GM18499 (cell line): ENCODE measurements at regions not wholly inside any gene's neighbourhood (a gene's known extent, or its start where the extent isn't known, plus 50 kb on each side); places are given as distances from the start of the nearest gene placed in this dataset.

Source experiments
- ATAC-seq: cut with Tn5 transposase; IDR thresholded peaks from one replicate; pipeline ENCODE4 v1.9.1; 2021; ENCODE audit warnings: moderate number of reproducible peaks; ENCODE audit not compliant: insufficient read depth, unreplicated experiment

DNA sequence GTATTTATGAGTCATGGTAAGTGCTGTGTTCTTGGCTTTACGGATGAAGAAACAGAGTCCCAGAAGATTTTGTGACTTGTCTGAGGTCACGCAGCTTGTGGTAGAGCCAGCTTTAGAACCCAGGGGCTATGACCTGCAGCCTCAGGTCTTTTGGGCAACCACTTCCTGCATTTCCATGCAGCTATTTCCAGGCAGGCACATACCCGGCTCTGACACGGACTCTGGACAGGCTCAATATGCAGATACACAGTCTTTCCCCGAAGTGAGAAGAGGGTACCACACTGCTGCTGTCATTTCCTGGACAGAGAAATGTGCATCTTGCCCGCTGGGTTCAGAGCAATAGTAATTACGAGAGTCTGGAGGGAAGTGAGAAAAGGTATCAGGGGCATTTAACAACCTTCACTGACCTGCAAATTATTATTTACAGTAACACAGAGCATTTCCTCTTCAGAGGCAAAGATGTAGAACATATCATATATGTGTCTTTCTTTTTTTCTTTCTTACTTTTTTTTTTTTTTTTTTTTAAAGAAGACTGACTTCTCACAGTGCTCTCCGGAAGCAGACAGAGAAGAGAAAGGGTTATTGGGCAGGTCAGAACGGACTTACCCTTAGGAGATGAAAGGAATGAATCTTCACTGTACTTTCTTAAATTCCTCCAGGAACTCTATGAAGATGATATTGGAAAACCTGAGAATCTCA, 185.1 kb downstream of the CLIC5 start:
- ATAC-seq: peak; percentile 90

DNA sequence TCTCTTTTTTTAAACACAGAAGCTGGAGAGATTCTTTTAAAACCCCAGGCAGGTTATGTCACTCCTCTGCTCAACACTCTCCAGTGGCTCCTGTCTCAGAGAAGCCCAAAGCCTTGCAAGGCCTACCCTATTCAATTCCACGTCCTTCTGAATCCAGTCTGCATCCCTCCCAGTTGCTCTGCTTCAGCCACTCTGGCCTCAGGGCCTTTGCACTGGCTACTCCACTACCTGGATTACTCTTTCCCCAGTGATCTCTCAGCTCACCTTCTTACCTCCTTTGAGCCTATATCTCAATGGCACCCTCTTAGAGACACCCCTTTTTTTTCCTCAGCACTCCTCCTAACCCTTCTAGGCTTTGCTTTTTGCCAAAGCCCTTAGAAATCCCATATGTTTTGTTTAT, 185.8 kb downstream of the CLIC5 start:
- ATAC-seq: no peak

DNA sequence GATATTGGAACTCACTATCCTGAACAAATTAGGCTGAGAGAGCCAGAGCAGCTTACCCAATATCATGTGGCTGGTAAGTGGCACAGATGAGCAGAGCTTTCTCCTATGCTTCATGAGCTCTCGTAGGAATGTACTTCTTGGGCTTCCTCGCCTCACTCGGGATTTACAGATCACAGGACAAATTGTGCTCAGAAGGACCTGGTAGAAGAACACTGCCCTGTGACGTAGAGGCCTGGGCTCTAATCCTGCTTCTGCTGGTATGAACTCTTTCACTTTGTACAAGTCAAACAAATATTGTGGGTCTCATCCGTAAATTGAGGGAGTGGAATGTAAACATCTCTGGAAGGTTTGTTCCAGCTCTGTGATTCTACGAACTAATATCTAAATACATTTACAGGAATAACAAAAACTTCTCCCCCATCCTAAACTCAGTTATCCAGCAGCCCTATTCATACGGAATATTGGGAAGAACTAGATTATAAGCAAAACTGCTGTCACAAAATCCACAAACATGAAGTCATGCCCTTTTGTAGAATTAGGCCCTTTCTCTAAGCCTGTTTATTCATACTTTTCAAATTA, 187.6 kb downstream of the CLIC5 start:
- no peak for ATAC-seq

DNA sequence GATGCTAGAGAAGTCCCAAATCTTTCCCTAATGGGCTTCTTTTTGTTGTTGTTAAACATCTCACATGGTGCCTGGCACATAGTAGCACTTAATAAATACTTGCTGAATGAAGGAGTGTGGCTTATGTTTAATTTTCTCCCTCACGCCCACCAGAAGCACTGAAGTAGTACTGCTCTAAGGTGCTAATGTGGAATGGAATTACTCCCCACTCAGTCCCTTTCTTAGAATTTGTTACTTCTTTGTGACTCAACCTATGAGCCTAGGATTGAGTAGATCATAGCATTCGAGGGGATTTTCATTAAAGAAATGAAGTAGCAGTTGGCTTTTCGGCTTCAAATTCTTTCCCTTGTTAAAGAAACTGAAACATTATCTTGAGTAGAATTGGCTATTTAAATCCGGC, 192.8 kb downstream of the CLIC5 start:
- no peak for ATAC-seq

DNA sequence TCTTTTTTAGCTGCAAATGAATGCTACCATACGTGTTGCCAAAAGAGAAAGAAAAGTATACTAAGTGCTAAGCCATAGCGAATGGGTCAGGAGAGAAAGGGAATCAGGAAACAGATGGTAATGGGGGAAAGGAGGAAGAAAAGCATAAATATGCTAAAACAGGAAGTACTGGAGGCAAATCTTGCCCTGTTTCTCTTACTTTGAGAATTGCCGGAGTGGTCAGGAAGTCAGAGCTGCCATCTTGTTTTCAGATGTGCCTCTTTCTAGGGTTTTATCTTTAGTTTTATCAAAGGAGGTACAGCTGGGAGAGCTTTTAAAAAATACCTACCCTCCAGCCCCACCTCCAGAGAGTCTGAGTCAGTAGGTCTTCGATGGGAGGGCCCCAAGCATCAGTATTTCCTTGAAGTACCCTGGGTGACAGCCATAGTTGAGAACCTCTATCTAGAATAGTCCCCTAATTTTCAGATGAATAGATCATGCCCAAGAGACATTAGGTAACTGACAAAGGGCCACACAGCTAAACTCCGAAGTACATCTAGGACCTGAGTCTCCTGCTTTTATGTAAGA, 193.3 kb downstream of the CLIC5 start:
- ATAC-seq: no peak

DNA sequence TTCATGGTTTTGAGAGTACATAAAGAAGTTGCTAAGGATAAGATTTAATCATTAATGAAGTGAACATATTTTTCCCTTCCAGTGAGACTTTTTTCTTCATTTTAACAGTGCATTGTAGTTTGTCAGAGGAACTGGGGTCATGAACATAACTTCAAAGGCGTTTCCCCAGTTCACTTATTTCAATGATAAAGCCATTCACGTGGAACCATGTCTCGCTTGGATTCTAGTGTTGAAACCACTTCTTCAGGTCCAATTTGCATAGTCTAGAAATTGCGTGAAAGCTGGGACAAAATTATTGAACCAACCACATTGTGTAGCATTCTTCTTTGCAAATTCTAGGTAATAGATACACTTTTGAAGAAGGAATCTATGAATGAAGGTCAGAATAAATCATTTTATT, 197.0 kb downstream of the CLIC5 start:
- ATAC-seq: no peak

DNA sequence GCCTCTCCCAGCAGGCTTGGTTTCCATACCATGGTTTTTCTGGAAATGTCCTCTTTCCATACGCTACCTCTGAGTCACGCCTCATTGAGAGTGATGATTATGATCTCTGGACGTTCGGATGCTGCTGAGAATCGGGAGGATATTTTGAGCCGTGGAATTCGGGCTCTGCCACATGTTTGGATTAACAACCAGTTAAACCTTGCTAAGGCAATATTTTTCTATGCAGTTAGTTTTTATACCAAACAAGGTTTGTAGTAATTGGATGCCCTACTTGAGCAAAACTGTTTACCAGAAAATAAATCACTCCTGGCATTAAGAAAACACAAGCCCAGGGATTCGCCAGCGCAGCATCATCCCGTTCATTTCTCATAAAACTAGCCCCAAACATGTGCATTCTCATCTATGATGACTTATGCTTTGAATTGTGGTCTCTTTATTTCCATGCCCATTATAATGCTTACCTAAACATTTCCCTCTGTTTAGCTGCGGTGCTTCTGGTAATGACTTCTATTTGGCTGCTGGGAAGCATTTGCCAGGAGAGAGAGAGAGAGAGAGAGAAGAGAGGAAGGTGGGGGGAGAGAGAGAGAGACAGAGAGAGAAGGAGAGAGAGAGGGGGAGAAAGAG, 198.9 kb downstream of the CLIC5 start:
- ATAC-seq: no peak

DNA sequence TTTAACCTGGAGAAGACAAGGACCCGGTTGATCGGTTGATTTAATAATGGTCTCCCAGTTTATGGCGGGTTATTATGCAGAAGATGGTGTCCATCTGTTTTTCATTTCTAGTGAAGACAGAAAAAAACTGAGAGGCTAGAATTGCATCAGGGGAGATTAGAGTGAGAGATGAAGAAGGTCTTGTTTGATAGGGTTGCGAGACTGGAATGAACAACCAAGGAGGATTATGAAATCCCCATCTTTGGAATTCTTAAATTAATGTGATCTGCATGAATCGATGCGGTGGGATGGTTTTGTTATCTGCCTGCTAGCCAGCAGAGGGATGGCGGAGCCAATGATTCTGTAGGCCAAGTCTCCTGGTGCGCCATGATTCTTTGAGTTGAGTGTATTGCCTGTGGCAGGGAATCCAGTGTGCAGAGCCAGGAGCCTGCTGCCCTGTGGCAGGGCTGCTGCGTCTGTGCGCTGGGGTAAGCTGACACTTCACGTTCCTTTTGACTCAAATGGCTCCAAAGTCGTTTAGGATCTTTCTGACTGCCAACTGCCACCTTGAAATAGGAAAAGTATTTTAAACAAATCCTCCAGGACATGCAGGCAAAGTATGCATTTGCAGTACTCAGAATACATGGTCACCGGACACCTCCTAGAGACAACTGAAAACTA, 200.1 kb downstream of the CLIC5 start:
- ATAC-seq: no peak

DNA sequence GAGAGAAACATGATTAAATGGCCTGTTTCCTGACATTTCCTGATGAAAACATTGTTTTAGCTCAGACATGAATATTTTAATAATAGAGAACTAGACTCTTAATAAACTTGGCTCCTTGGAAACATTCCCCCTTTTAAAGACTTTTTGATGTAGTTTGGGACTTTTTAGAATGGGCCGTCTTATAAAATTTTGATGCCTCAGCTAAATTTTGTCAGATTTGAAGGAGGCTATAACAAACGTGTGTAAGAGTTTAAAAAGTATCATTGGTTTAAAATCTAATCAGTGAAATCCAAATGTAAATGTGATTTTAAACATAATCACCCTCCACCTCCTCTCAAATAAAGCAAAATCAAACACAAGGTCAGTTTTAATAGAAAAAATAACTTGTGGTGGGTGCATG, 200.9 kb downstream of the CLIC5 start:
- ATAC-seq: no peak

DNA sequence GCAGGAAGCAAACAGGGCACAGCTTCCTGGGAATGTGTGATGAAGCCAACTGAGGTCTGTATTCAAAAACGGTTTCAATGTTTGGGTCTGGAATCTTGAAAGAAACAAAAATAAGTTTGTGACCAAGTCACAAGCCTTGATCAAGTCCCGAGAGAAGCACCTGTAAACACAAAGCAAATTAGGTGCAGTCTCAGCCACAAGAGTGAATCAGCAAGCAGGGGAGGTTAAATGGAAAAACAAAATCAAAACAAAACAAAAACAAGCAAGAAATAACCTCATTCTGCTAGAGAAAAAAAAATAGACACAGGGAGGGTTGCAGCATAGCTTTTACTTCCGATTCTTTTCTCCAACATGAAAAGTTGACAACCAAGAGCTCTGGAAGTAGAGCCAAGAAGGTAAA, 201.7 kb downstream of the CLIC5 start:
- peak; percentile 57 for ATAC-seq

DNA sequence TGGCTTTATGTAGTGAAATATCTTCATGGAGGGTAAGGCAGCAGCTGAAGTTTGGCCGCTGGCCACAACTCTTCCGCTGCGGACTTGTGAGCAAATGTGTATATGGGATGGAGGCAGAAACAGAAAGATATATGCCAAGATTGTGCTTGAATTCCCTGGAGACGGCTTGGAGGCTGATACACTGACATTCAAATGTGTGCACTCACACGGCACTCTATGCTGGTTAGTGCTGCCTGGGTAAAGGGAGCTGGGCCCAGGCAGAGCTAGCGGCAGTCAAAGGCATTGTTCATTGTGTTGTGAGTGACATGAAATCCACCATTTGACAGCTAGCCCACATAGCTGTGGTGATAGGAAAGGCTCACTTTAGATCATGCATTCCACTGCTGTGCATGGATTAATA, 202.7 kb downstream of the CLIC5 start:
- no peak for ATAC-seq

DNA sequence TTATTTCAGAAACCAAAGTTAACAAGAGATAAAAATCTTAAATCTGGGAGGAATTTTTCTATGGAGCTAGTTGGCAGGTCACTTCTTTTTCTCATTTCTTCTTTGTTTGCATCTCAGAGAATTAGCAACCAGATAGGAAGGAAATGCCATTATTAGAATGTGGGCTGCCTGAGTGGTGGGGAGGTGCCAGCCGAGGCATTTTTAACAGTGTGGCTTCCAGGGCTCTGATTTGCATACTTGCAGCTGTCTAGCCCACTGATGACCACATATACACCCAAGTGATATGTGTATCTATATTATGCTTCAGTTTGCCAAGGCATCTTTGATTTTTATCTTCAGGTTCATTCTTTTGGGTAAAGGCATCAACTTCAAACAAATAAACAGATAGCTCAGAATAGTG, 206.7 kb downstream of the CLIC5 start:
- no peak for ATAC-seq

DNA sequence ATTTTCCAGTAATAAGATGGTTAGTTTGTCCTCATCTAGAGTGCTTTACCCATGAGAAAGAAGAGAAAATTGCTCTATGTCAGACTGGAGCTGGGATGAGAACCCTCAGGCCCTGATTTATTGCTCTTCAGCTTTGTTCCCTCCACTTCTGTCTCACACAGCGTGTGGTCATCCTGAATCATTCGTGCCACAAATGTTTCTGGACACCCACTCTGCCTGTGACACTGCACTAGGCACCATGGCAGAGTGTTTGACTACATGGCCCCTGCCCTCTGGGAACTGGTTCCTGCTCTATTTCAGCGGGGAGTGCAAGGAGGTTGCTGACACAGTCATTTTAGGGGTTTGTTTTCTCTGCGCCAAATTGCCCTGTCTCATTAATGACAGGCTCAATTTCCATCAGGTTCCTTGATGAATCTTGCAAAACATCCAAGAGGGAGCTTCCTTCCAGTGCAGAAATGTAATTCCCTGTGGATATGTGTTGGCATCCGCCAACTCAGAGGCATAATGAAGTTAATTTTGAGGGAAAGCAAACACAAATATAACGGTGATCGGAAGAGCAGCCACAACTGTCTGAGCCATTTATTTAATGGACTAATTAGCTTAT, 207.5 kb downstream of the CLIC5 start:
- ATAC-seq: no peak

DNA sequence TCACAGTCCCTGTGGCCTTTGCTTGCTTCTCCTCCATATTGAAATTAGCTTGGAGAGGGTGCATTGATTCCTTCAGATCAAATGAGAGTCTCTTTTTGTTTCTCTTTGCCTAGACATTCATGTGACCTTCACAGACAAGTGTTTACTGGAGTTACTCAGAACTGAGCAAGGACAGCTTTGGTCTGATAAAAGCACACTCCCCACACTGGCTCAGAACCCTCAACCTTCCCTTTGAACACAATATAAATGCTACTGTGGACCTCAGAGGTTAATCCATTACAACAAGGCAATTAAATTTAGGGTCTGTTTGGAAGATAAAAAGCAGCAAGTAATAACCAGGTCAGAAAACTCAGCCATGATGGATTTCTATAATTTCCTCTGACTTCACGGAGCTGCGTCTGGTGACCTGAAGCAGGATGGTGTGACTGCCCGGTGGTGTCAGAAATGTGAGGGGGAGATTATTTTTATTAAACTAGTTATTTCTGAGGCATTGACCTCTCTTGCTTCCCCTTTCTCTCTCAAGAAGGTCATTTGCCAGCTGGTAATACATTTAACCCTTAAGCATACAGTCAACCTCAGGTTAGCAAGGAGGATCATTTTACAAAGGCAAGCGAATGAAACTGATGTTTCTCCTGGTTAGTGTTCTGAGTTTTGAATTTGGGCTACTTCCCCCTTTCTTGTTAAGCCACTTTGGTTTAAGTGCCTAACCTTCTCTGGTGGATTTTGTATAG, 208.2 kb downstream of the CLIC5 start:
- no peak for ATAC-seq

DNA sequence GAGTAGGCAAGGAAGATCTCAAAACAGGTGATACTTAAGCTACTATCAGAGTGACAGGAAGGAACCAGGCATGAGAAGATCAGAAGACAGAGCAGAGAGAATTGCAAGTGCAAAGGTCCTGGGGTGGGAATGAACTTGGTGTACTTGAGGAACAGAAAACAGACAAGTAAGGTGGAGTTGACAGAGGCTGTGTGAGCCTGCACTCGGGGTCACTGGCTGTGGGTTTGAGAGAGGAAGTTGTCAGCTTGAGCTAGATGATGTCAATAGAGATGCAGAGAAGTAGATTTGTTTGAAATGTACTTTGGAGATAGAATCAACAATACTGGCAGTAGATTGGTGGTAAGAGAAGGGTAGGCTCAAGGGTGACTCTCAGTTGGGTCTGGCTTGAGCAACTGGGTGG, 209.5 kb downstream of the CLIC5 start:
- no peak for ATAC-seq

DNA sequence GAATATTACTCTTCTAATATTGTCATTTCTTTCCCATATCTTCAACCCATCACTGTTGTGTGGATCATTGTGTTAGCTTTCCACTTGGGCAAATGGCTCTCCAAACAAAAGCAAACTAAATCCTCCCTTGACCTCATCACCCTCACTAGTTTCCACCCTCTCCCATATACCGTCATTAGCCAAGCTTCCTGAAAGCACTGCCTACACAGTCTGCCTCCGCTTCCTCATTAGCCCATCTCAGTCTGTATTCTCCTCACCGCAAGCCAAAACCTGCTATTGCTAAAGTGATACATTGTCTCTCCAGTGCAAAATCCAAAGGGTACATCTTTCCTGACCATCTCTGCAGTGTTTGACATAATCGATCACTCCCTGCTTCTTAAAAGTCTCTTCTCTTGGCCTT, 212.6 kb downstream of the CLIC5 start:
- no peak for ATAC-seq

DNA sequence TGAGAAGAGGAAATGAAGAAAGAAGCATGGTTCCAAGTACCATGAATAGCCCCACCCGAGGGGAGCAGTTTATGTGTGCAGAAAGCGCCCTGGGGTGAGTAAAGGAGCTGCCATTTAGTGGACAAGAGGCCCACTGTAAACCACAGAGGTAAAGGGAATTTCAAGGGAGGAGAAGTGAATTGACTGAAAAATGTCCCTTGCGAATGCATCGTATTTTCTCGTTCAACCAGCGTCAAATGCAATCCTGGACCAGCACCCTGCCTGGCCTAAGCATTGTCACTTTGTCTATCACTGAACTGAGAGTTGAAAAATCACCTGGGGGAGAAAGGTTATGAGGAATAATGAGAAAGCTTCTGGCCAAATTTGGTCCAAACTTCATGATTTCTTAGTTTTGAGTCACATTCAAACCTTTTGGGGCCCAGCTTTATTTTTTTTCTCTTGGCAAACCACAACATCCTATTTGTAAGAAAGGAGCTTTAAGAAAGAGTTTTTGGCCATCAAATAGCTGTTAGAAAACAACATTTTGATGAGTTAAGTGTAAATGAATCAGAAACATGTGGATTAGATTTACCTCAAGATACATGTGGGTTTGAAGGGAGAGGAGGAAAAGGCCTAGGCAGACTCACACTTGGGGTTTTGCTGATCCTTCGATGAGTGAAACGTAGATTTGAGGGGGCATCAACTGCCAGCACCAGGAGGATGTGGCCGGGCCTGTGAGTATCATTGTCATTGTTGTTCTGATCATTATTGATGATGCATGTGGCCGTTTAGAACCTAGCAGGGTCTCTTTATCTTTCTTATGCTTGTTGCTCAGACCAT, 214.0 kb downstream of the CLIC5 start:
- ATAC-seq: no peak

DNA sequence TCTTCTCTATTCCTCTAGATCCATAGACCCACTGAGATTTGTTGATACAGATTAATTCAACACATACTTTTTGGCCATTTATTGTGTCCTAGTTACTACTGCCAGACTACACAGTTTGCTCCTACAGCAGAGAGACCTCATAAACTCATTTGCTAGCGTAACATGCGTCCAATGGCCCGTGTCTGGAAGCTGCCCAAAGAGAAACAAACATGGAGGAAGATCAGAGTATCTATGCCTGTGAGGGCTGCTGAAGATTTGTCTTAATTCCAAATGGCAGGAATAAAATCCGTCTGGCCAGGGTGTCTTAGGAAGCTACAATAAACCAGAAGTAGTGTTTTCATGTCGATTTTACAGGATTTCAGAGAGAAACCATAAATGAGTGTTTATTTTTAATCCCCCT, 214.7 kb downstream of the CLIC5 start:
- no peak for ATAC-seq

DNA sequence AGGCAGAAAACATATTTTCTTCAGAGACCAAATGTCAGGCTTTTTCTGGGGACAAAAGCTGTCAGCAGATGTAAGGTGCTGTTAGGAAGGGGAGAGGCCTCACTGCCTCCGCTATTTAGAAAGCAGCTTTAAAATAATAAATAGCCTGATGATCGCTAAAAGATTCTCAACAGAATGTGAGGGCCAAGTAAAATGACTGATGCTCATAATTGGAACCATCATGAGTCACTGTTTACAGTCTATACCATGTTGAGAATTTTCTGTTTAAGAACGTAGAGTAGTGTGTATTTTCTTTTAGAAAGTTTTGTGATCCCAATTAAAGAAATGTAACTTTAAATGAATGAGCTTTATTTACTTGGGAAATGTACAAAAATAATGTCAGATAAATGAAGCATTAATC, 220.0 kb downstream of the CLIC5 start:
- no peak for ATAC-seq
